ENCODE measurements at regions not wholly inside any gene's neighbourhood (a gene's known extent, or its start where the extent isn't known, plus 50 kb on each side); places are given as distances from the start of the nearest gene placed in this dataset.
"Not testable (repeated sequence)": the region's sequence is repeated elsewhere in the genome, so short reads cannot be mapped to it uniquely, and the experiment has no call there.

- Mint-ChIP-seq H3K4me1 (ENCODE audit: unreplicated experiment) (no peaks in the 10 kb centered on the region), H3K36me3 (ENCODE audit: low read depth, unreplicated experiment) (no peaks in the 10 kb centered on the region), H3K9me3 (ENCODE audit: unreplicated experiment) (no peaks in the 10 kb centered on the region), H3K4me3 (ENCODE audit: unreplicated experiment) (no peak overlapping the region), H3K27ac (ENCODE audit: unreplicated experiment) (no peak overlapping the region), H3K27me3 (ENCODE audit: unreplicated experiment) (peaks cover 11% of the 10 kb centered on the region)
- no peak for DNase-seq (ENCODE audit: low spot score)
- TF ChIP-seq, protein P1, sequence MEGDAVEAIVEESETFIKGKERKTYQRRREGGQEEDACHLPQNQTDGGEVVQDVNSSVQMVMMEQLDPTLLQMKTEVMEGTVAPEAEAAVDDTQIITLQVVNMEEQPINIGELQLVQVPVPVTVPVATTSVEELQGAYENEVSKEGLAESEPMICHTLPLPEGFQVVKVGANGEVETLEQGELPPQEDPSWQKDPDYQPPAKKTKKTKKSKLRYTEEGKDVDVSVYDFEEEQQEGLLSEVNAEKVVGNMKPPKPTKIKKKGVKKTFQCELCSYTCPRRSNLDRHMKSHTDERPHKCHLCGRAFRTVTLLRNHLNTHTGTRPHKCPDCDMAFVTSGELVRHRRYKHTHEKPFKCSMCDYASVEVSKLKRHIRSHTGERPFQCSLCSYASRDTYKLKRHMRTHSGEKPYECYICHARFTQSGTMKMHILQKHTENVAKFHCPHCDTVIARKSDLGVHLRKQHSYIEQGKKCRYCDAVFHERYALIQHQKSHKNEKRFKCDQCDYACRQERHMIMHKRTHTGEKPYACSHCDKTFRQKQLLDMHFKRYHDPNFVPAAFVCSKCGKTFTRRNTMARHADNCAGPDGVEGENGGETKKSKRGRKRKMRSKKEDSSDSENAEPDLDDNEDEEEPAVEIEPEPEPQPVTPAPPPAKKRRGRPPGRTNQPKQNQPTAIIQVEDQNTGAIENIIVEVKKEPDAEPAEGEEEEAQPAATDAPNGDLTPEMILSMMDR (IDR thresholded peaks at IDR 0.05; ENCODE audit: unreplicated experiment), result no peak
Measured at GRCh38 chr3:127072221-127072771, 89.4 kb downstream of the PLXNA1 start.

DNA sequence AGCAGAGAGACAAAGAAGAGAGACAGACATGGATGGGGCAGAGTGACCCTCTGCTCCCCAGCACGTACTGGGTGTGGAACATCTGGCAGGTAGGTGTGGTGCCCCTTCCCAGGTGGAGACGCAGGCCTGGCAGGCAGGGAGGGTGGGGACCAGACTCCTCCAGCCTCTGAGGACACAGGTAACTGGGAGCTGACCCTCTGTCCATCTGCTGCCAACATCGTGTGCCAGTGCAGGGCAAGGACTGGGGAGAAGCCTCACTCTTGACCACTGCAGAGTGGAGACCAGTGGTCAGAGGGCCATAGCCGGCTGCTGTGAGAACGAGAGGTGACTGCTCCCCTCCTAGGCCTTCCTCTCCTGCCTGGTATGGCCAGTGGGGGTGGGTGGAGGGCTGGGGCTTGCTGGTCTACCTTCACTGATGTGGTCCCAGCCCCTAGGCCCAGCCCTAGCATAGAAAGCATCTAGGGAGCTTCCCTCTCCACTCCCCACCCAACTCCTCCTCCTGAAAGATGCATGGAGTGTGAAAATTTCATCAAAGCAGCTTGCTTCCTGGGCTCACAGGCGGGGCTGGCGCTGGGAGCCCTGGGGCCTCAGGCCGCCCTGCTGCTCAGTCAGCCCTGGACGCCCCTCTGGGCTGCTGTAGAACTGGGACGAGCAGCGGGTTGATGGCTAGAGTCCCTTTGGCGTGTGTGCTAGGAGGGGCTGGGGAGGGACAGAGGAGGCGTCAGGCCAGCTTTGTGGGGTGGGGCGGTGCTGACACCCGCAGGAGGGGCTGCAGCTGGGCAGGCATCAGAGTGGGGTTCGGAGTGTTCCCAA lies 90.3 kb downstream of the PLXNA1 start:
- no peaks in the 10 kb centered on the region for H3K36me3 Mint-ChIP-seq (ENCODE audit: low read depth, unreplicated experiment)
- TF ChIP-seq, protein P1 (IDR thresholded peaks at IDR 0.05; ENCODE audit: unreplicated experiment), result no peak
- no peaks in the 10 kb centered on the region for H3K4me1 Mint-ChIP-seq (ENCODE audit: unreplicated experiment)
- H3K4me3 Mint-ChIP-seq (ENCODE audit: unreplicated experiment), result no peak overlapping the region
- no peaks in the 10 kb centered on the region for H3K9me3 Mint-ChIP-seq (ENCODE audit: unreplicated experiment)
- DNase-seq (ENCODE audit: low spot score), result no peak
- H3K27ac Mint-ChIP-seq (ENCODE audit: unreplicated experiment), result no peak overlapping the region
- H3K27me3 Mint-ChIP-seq (ENCODE audit: unreplicated experiment), result peaks cover 9% of the 10 kb centered on the region

GRCh38 chr3:127073941-127074820 lies 91.3 kb downstream of the PLXNA1 start:
- DNase-seq (ENCODE audit: low spot score), result no peak
- Mint-ChIP-seq H3K36me3 (ENCODE audit: low read depth, unreplicated experiment) (no peaks in the 10 kb centered on the region), H3K27ac (ENCODE audit: unreplicated experiment) (no peak overlapping the region), H3K9me3 (ENCODE audit: unreplicated experiment) (no peaks in the 10 kb centered on the region), H3K4me1 (ENCODE audit: unreplicated experiment) (no peaks in the 10 kb centered on the region), H3K27me3 (ENCODE audit: unreplicated experiment) (peaks cover 9% of the 10 kb centered on the region), H3K4me3 (ENCODE audit: unreplicated experiment) (no peak overlapping the region)
- TF ChIP-seq, protein P1 (IDR thresholded peaks at IDR 0.05; ENCODE audit: unreplicated experiment), result no peak

DNA sequence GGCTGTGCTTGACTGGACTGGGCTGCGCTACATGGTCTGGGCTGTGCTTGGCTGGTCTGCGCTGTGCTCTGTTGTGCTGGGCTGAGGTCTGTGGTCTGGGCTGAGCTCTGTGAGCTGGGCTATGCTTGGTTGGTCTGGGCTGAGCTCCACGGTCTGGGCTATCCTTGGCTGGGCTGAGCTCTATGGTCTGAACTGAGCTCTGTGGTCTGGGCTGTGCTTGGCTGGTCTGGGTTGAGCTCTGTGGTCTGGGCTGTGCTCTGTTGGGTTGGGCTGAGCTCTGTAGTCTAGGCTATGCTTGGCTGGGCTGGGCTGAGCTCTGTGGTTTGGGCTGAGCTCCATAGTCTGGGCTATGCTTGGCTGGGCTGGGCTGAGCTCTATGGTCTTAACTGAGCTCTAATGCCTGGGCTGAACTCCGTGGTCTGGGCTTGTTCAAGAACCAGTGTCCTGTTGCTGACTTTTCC lies 92.0 kb downstream of the PLXNA1 start:
- no peak for DNase-seq (ENCODE audit: low spot score)
- Mint-ChIP-seq H3K4me3 (ENCODE audit: unreplicated experiment) (no peak overlapping the region), H3K4me1 (ENCODE audit: unreplicated experiment) (no peaks in the 10 kb centered on the region), H3K27me3 (ENCODE audit: unreplicated experiment) (peaks cover 9% of the 10 kb centered on the region), H3K9me3 (ENCODE audit: unreplicated experiment) (no peaks in the 10 kb centered on the region), H3K27ac (ENCODE audit: unreplicated experiment) (no peak overlapping the region), H3K36me3 (ENCODE audit: low read depth, unreplicated experiment) (no peaks in the 10 kb centered on the region)
- TF ChIP-seq, protein P1 (IDR thresholded peaks at IDR 0.05; ENCODE audit: unreplicated experiment), result no peak

DNA sequence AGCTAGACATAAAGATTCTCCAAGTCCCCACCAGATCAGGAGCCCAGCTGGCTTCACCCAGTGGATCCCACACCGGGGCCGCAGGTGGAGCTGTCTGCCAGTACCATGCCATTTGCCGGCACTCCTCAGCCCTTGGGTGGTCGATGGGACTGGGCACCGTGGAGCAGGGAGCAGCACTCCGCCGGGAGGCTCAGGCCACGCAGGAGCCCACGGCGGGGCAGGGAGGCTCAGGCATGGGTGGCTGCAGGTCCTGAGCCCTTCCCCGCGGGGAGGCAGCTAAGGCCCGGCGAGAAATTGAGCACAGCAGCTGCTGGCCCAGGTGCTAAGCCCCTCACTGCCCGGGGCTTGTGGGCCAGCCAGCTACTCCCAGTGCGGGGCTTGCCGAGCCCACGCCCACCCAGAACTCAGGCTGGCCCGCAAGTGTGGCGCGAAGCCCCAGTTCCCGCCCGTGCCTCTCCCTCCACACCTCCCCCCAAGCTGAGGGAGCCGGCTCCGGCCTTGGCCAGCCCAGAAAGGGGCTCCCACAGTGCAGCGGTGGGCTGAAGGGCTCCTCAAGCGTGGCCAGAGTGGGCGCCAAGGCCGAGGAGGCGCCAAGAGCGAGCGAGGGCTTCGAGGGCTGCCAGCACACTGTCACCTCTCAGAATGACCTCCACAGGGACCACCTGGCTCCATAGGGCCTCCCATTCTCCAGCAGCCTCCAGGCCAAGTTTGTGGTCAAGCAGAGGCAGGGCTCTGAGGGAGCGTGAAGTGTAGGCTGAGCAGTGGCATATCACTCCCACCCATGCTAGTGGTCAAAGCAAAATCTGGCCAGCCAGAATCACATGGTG lies 93.5 kb downstream of the PLXNA1 start:
- H3K9me3 Mint-ChIP-seq (ENCODE audit: unreplicated experiment); H3K4me1 Mint-ChIP-seq (ENCODE audit: unreplicated experiment); H3K27ac Mint-ChIP-seq (ENCODE audit: unreplicated experiment); H3K27me3 Mint-ChIP-seq (ENCODE audit: unreplicated experiment); DNase-seq (ENCODE audit: low spot score); H3K4me3 Mint-ChIP-seq (ENCODE audit: unreplicated experiment); H3K36me3 Mint-ChIP-seq (ENCODE audit: low read depth, unreplicated experiment): not testable (repeated sequence)
